IMR-90 (cell line): ENCODE measurements at regions not wholly inside any gene's neighbourhood (a gene's known extent, or its start where the extent isn't known, plus 50 kb on each side); places are given as distances from the start of the nearest gene placed in this dataset.

ENCODE experiments used
- ATAC-seq: fragments of 200-7000 bp; cut with Tn5 transposase; 2 replicates; pipeline ENCODE4 v1.9.1; 2020; ENCODE audit warnings: low read depth, mild to moderate bottlenecking, moderate library complexity
- BruUV-seq: library from RNA; stranded (reverse); fragments of 400-500 nt; replicated peaks from 2 replicates; lab custom pipeline; 2021; lab: Mats Ljungman, UMichigan
- CTCF ChIA-PET: fragments of 300-600 bp; formaldehyde crosslinking; extraction: SDS; loops from one replicate; lab custom pipeline; 2021; ENCODE audit warnings: antibody characterized with exemption; lab: Yijun Ruan, JAX
- POLR2A ChIA-PET: fragments of 300-600 bp; sonication (Branson Sonifier 250); formaldehyde crosslinking; loops from one replicate; lab custom pipeline; 2022; ENCODE audit warnings: antibody characterized with exemption; ENCODE audit not compliant: unreplicated experiment; lab: Charles Lee
- DNase-seq: peaks from one replicate; pipeline ENCODE4 v3.0.0; 2013
- H2AFZ ChIP-seq: replicated peaks from 2 replicates; pipeline ENCODE3; 2013; ENCODE audit warnings: low read length, mild to moderate bottlenecking; ENCODE audit not compliant: poor library complexity
- H2AK5ac ChIP-seq: 2 replicates; pipeline ENCODE4 v1.6.1; 2013; ENCODE audit warnings: low read depth, low read length, inconsistent platforms
- H2AK9ac ChIP-seq: replicated peaks from 2 replicates; pipeline ENCODE3; 2013; ENCODE audit warnings: mild to moderate bottlenecking, low read depth, low read length, moderate library complexity; ENCODE audit not compliant: poor library complexity
- H2BK120ac ChIP-seq: 2 replicates; pipeline ENCODE4 v1.6.1; 2013; ENCODE audit warnings: low read depth, low read length, inconsistent platforms
- H2BK15ac ChIP-seq: 3 replicates; pipeline ENCODE4 v1.6.1; 2013; ENCODE audit warnings: low read depth, low read length, inconsistent platforms
- H2BK20ac ChIP-seq: 2 replicates; pipeline ENCODE4 v1.6.1; 2013; ENCODE audit warnings: low read depth, mild to moderate bottlenecking, inconsistent platforms, low read length, moderate library complexity
- H2BK5ac ChIP-seq: 2 replicates; pipeline ENCODE4 v1.6.1; 2013; ENCODE audit warnings: mild to moderate bottlenecking, low read depth, low read length, inconsistent platforms; ENCODE audit not compliant: poor library complexity, severe bottlenecking
- H3K14ac ChIP-seq: replicated peaks from 2 replicates; pipeline ENCODE4 v1.6.1; 2013; ENCODE audit warnings: low read depth, low read length, inconsistent platforms
- H3K18ac ChIP-seq: 2 replicates; pipeline ENCODE4 v1.6.1; 2013; ENCODE audit warnings: low read depth, low read length, control low read depth
- H3K23ac ChIP-seq: 2 replicates; pipeline ENCODE4 v1.6.1; 2013; ENCODE audit warnings: low read depth, low read length, inconsistent platforms
- H3K27ac ChIP-seq: 2 replicates; pipeline ENCODE4 v1.5.1; 2013; ENCODE audit warnings: mild to moderate bottlenecking, control low read depth, low read length; ENCODE audit not compliant: insufficient read depth
- H3K27me3 ChIP-seq: 2 replicates; pipeline ENCODE4 v1.6.1; 2013; ENCODE audit warnings: low read length; ENCODE audit not compliant: control insufficient read depth, insufficient read depth
- H3K36me3 ChIP-seq: 2 replicates; pipeline ENCODE4 v1.6.1; 2013; ENCODE audit warnings: low read length, mixed read lengths; ENCODE audit not compliant: control insufficient read depth, insufficient read depth
- H3K4ac ChIP-seq: 2 replicates; pipeline ENCODE4 v1.6.1; 2013; ENCODE audit warnings: low read depth, low read length, inconsistent platforms
- H3K4me1 ChIP-seq: 2 replicates; pipeline ENCODE4 v1.6.1; 2013; ENCODE audit warnings: low read length, mixed read lengths; ENCODE audit not compliant: control insufficient read depth, insufficient read depth
- H3K4me2 ChIP-seq: 2 replicates; pipeline ENCODE4 v1.6.1; 2013; ENCODE audit warnings: low read depth, mild to moderate bottlenecking, control low read depth, low read length, moderate library complexity
- H3K4me3 ChIP-seq: 2 replicates; pipeline ENCODE4 v1.5.1; 2013; ENCODE audit warnings: low read depth, mild to moderate bottlenecking, control low read depth, low read length, moderate library complexity; ENCODE audit not compliant: insufficient read depth
- H3K56ac ChIP-seq: 2 replicates; pipeline ENCODE4 v1.6.1; 2013; ENCODE audit warnings: low read length, inconsistent platforms; ENCODE audit not compliant: insufficient read depth; ENCODE audit errors: extremely low read depth
- H3K79me1 ChIP-seq, 2 experiments: 2 replicates each; pipeline ENCODE4 v1.6.1; 2013; ENCODE audit warnings: low read length in 2 of 2, inconsistent platforms in 1 of 2, low read depth in 1 of 2
- H3K9ac ChIP-seq: 2 replicates; pipeline ENCODE4 v1.6.1; 2013; ENCODE audit warnings: low read depth, low read length, control low read depth
- H3K9me1 ChIP-seq: 2 replicates; pipeline ENCODE4 v1.6.1; 2013; ENCODE audit warnings: low read length, inconsistent platforms; ENCODE audit not compliant: insufficient read depth
- H3K9me3 ChIP-seq: 2 replicates; pipeline ENCODE4 v1.6.1; 2013; ENCODE audit warnings: low read length; ENCODE audit not compliant: control insufficient read depth, insufficient read depth
- H4K20me1 ChIP-seq: 2 replicates; pipeline ENCODE4 v1.6.1; 2013; ENCODE audit warnings: low read length, inconsistent platforms; ENCODE audit not compliant: insufficient read depth
- H4K5ac ChIP-seq: 2 replicates; pipeline ENCODE4 v1.6.1; 2013; ENCODE audit warnings: mild to moderate bottlenecking, low read depth, low read length, control low read depth
- H4K8ac ChIP-seq, 2 experiments: 2 replicates each; pipeline ENCODE4 v1.6.1; 2013; ENCODE audit warnings: low read depth in 2 of 2, low read length in 2 of 2, control low read depth in 1 of 2, inconsistent platforms in 1 of 2
- H4K91ac ChIP-seq: 2 replicates; pipeline ENCODE4 v1.6.1; 2013; ENCODE audit warnings: low read depth, low read length, inconsistent platforms; ENCODE audit not compliant: insufficient read depth
- CEBPB ChIP-seq: IDR thresholded peaks from 2 replicates; pipeline ENCODE4 v1.6.1; 2012; ENCODE audit warnings: low read depth, low read length, improper control_type of control experiment
- ELK1 ChIP-seq: fragments of 150-350 bp; IDR thresholded peaks from 2 replicates; pipeline ENCODE4 v1.6.1; 2016; ENCODE audit warnings: low read depth, mild to moderate bottlenecking, low read length, moderate library complexity, borderline replicate concordance
- FOS ChIP-seq: fragments of 150-350 bp; IDR thresholded peaks from 2 replicates; pipeline ENCODE4 v1.6.1; 2016; ENCODE audit warnings: low read depth, low read length
- MAFK ChIP-seq: IDR thresholded peaks from 2 replicates; pipeline ENCODE4 v1.6.1; 2012; ENCODE audit warnings: low read depth, low read length, improper control_type of control experiment
- MAZ ChIP-seq: IDR thresholded peaks from 2 replicates; pipeline ENCODE4 v1.6.1; 2012; ENCODE audit warnings: low read depth, mild to moderate bottlenecking, low read length, improper control_type of control experiment, moderate library complexity, borderline replicate concordance
- MXI1 ChIP-seq: IDR thresholded peaks from 2 replicates; pipeline ENCODE4 v1.6.1; 2012; ENCODE audit warnings: low read depth, mild to moderate bottlenecking, low read length, moderate library complexity, borderline replicate concordance
- NFE2L2 ChIP-seq: fragments of 150-350 bp; IDR thresholded peaks from 2 replicates; pipeline ENCODE4 v1.6.1; 2016; ENCODE audit warnings: low read depth, mild to moderate bottlenecking, low read length
- POLR2A ChIP-seq: IDR thresholded peaks from 2 replicates; pipeline ENCODE4 v1.6.1; 2012; ENCODE audit warnings: mild to moderate bottlenecking, low read depth, low read length
- RCOR1 ChIP-seq: IDR thresholded peaks from 2 replicates; pipeline ENCODE4 v1.6.1; 2012; ENCODE audit warnings: mild to moderate bottlenecking, low read length, improper control_type of control experiment; ENCODE audit not compliant: insufficient replicate concordance
- SMC3 ChIP-seq: fragments of 150-350 bp; IDR thresholded peaks from 2 replicates; pipeline ENCODE4 v1.6.1; 2016; ENCODE audit warnings: low read depth, mild to moderate bottlenecking, antibody characterized with exemption, low read length, moderate library complexity
- USF2 ChIP-seq: fragments of 150-350 bp; IDR thresholded peaks from 2 replicates; pipeline ENCODE4 v1.6.1; 2017; ENCODE audit warnings: mild to moderate bottlenecking, antibody characterized with exemption, low read length, low read depth
- dilution Hi-C: fragments of 300-500 bp; cut with HindIII; formaldehyde crosslinking; loops from one replicate; pipeline ENCODE4 v1.14.3; 2018; ENCODE audit warnings: low sequenced_read_pairs; ENCODE audit not compliant: unreplicated experiment
- in situ Hi-C: fragments of 300-500 bp; cut with MboI; formaldehyde crosslinking; loops from 3 replicates; pipeline ENCODE4 v1.14.3; 2019; ENCODE audit warnings: low sequenced_read_pairs, inconsistent platforms, mixed read lengths
- intact Hi-C: fragments of 100-400 bp; cut with micrococcal nuclease; formaldehyde crosslinking; loops from 2 replicates; pipeline ENCODE4 v1.10.0; 2022

- H3K9me3 ChIP-seq: no peaks in the 10 kb centered on the region
- no peak overlapping the region for H2AK5ac ChIP-seq
- no peaks in the 10 kb centered on the region for H3K9me1 ChIP-seq
- DNase-seq (no peak), ATAC-seq (no peak)
- H4K8ac ChIP-seq: no peak overlapping the region
- TF ChIP-seq CEBPB (no peak), ELK1 (no peak), MXI1 (no peak), SMC3 (no peak), RCOR1 (no peak), USF2 (no peak), FOS (no peak), MAFK (no peak), POLR2A (no peak), NFE2L2 (no peak), MAZ (no peak)
- H2AFZ ChIP-seq: no peak overlapping the region
- H2BK20ac ChIP-seq: no peak overlapping the region
- no peak overlapping the region for H2BK120ac ChIP-seq
- H3K4me1 ChIP-seq: no peaks in the 10 kb centered on the region; the same call in 1 of the 2 replicates
- H2AK9ac ChIP-seq: no peak overlapping the region
- H4K20me1 ChIP-seq: no peaks in the 10 kb centered on the region
- no peak overlapping the region for H3K4ac ChIP-seq
- BruUV-seq: no TSS peak
- intact Hi-C loops (no loop called here), in situ Hi-C loops (no loop called here), dilution Hi-C loops (no loop called here)
- H3K79me1 ChIP-seq: no peaks in the 10 kb centered on the region
- H3K27me3 ChIP-seq: no peaks in the 10 kb centered on the region; the same call in 1 of the 2 replicates
- ChIA-PET POLR2A (no interaction called here), CTCF (interaction anchor here (0.5 kb wide), 1 partner anchor 510 kb away, joined by 4 read pairs; no protein-coding TSS in a partner anchor)
- H3K27ac ChIP-seq: no peak overlapping the region
- no peak overlapping the region for H4K91ac ChIP-seq
- H2BK15ac ChIP-seq: no peak overlapping the region
- no peaks in the 10 kb centered on the region for H3K36me3 ChIP-seq
- H3K56ac ChIP-seq: no peak overlapping the region
- no peak overlapping the region for H3K4me2 ChIP-seq
- no peak overlapping the region for H3K4me3 ChIP-seq
- no peak overlapping the region for H3K14ac ChIP-seq
- H3K9ac ChIP-seq: no peak overlapping the region
- no peak overlapping the region for H3K23ac ChIP-seq
- no peak overlapping the region for H4K5ac ChIP-seq
- no peak overlapping the region for H3K18ac ChIP-seq
- H2BK5ac ChIP-seq: no peak overlapping the region
Observed at GRCh38 chr2:41837610-41838009, 210.2 kb upstream of the PKDCC start.
